ENCODE measurements at regions not wholly inside any gene's neighbourhood (a gene's known extent, or its start where the extent isn't known, plus 50 kb on each side); places are given as distances from the start of the nearest gene placed in this dataset.
"Not testable (repeated sequence)": the region's sequence is repeated elsewhere in the genome, so short reads cannot be mapped to it uniquely, and the experiment has no call there.

GRCh38 chr22:22362936-22363335 lies 118.3 kb downstream of the VPREB1 start:
- H3K27ac ChIP-seq (ENCODE audit: low read length): no peak overlapping the region
- H3K9ac ChIP-seq (ENCODE audit: low read length): no peak overlapping the region
- peaks cover 99% of the 10 kb centered on the region for H3K27me3 ChIP-seq (ENCODE audit: control insufficient read depth, insufficient read depth, low read length)
- H3K4me1 ChIP-seq (ENCODE audit: control insufficient read depth, low read depth, low read length): no peaks in the 10 kb centered on the region
- H3K9me3 ChIP-seq (ENCODE audit: control insufficient read depth, low read depth, low read length): no peaks in the 10 kb centered on the region
- no peak overlapping the region for H3K4me3 ChIP-seq (ENCODE audit: low read length)
- H3K36me3 ChIP-seq (ENCODE audit: control insufficient read depth, low read depth, low read length): no peaks in the 10 kb centered on the region

GRCh38 chr22:22364207-22364606 lies 119.6 kb downstream of the VPREB1 start:
- no peaks in the 10 kb centered on the region for H3K4me1 ChIP-seq (ENCODE audit: control insufficient read depth, low read depth, low read length)
- H3K9me3 ChIP-seq (ENCODE audit: control insufficient read depth, low read depth, low read length): no peaks in the 10 kb centered on the region
- H3K27ac ChIP-seq (ENCODE audit: low read length): no peak overlapping the region
- H3K4me3 ChIP-seq (ENCODE audit: low read length): no peak overlapping the region
- no peak overlapping the region for H3K9ac ChIP-seq (ENCODE audit: low read length)
- H3K27me3 ChIP-seq (ENCODE audit: control insufficient read depth, insufficient read depth, low read length): peaks cover 100% of the 10 kb centered on the region
- H3K36me3 ChIP-seq (ENCODE audit: control insufficient read depth, low read depth, low read length): no peaks in the 10 kb centered on the region

- Histone ChIP-seq H3K36me3 (ENCODE audit: control insufficient read depth, low read depth, low read length) (no peaks in the 10 kb centered on the region), H3K27ac (ENCODE audit: low read length) (no peak overlapping the region), H3K9ac (ENCODE audit: low read length) (no peak overlapping the region), H3K4me1 (ENCODE audit: control insufficient read depth, low read depth, low read length) (no peaks in the 10 kb centered on the region), H3K27me3 (ENCODE audit: control insufficient read depth, insufficient read depth, low read length) (peaks cover 100% of the 10 kb centered on the region), H3K9me3 (ENCODE audit: control insufficient read depth, low read depth, low read length) (no peaks in the 10 kb centered on the region), H3K4me3 (ENCODE audit: low read length) (no peak overlapping the region)
Measured at GRCh38 chr22:22366537-22366936, 122.0 kb downstream of the VPREB1 start.

GRCh38 chr22:22368516-22368915 lies 123.9 kb downstream of the VPREB1 start:
- Histone ChIP-seq H3K4me1 (ENCODE audit: control insufficient read depth, low read depth, low read length) (no peaks in the 10 kb centered on the region), H3K27ac (ENCODE audit: low read length) (no peak overlapping the region), H3K4me3 (ENCODE audit: low read length) (no peak overlapping the region), H3K36me3 (ENCODE audit: control insufficient read depth, low read depth, low read length) (no peaks in the 10 kb centered on the region), H3K27me3 (ENCODE audit: control insufficient read depth, insufficient read depth, low read length) (peaks cover 100% of the 10 kb centered on the region), H3K9ac (ENCODE audit: low read length) (no peak overlapping the region), H3K9me3 (ENCODE audit: control insufficient read depth, low read depth, low read length) (no peaks in the 10 kb centered on the region)

GRCh38 chr22:22369219-22369963 lies 124.8 kb downstream of the VPREB1 start:
- H3K36me3 ChIP-seq (ENCODE audit: control insufficient read depth, low read depth, low read length); H3K4me1 ChIP-seq (ENCODE audit: control insufficient read depth, low read depth, low read length); H3K9ac ChIP-seq (ENCODE audit: low read length); H3K27ac ChIP-seq (ENCODE audit: low read length); H3K4me3 ChIP-seq (ENCODE audit: low read length); H3K9me3 ChIP-seq (ENCODE audit: control insufficient read depth, low read depth, low read length): not testable (repeated sequence)
- peaks cover 100% of the 10 kb centered on the region for H3K27me3 ChIP-seq (ENCODE audit: control insufficient read depth, insufficient read depth, low read length)

GRCh38 chr22:22369964-22370270 lies 125.3 kb downstream of the VPREB1 start:
- Histone ChIP-seq H3K36me3 (ENCODE audit: control insufficient read depth, low read depth, low read length) (no peaks in the 10 kb centered on the region), H3K4me3 (ENCODE audit: low read length) (no peak overlapping the region), H3K27me3 (ENCODE audit: control insufficient read depth, insufficient read depth, low read length) (peaks cover 100% of the 10 kb centered on the region), H3K9me3 (ENCODE audit: control insufficient read depth, low read depth, low read length) (no peaks in the 10 kb centered on the region), H3K9ac (ENCODE audit: low read length) (no peak overlapping the region), H3K27ac (ENCODE audit: low read length) (no peak overlapping the region), H3K4me1 (ENCODE audit: control insufficient read depth, low read depth, low read length) (no peaks in the 10 kb centered on the region)

- Histone ChIP-seq H3K27ac (ENCODE audit: low read length) (no peak overlapping the region), H3K9me3 (ENCODE audit: control insufficient read depth, low read depth, low read length) (no peaks in the 10 kb centered on the region), H3K4me3 (ENCODE audit: low read length) (no peak overlapping the region), H3K36me3 (ENCODE audit: control insufficient read depth, low read depth, low read length) (no peaks in the 10 kb centered on the region), H3K9ac (ENCODE audit: low read length) (no peak overlapping the region), H3K4me1 (ENCODE audit: control insufficient read depth, low read depth, low read length) (no peaks in the 10 kb centered on the region), H3K27me3 (ENCODE audit: control insufficient read depth, insufficient read depth, low read length) (peaks cover 100% of the 10 kb centered on the region)
Measured at GRCh38 chr22:22371031-22371541, 126.5 kb downstream of the VPREB1 start.

- no peaks in the 10 kb centered on the region for H3K4me1 ChIP-seq (ENCODE audit: control insufficient read depth, low read depth, low read length)
Measured at GRCh38 chr22:22372086-22372485, 127.5 kb downstream of the VPREB1 start.

GRCh38 chr22:22374163-22374562 lies 129.6 kb downstream of the VPREB1 start:
- Histone ChIP-seq H3K9ac (ENCODE audit: low read length) (no peak overlapping the region), H3K36me3 (ENCODE audit: control insufficient read depth, low read depth, low read length) (no peaks in the 10 kb centered on the region), H3K9me3 (ENCODE audit: control insufficient read depth, low read depth, low read length) (no peaks in the 10 kb centered on the region), H3K4me3 (ENCODE audit: low read length) (no peak overlapping the region), H3K27ac (ENCODE audit: low read length) (no peak overlapping the region), H3K4me1 (ENCODE audit: control insufficient read depth, low read depth, low read length) (no peaks in the 10 kb centered on the region), H3K27me3 (ENCODE audit: control insufficient read depth, insufficient read depth, low read length) (peaks cover 100% of the 10 kb centered on the region)

More at GRCh38 chr22:22372086-22372485, 127.5 kb downstream of the VPREB1 start:
- Histone ChIP-seq H3K36me3 (ENCODE audit: control insufficient read depth, low read depth, low read length) (no peaks in the 10 kb centered on the region), H3K9ac (ENCODE audit: low read length) (no peak overlapping the region), H3K9me3 (ENCODE audit: control insufficient read depth, low read depth, low read length) (no peaks in the 10 kb centered on the region), H3K27me3 (ENCODE audit: control insufficient read depth, insufficient read depth, low read length) (peaks cover 100% of the 10 kb centered on the region), H3K4me3 (ENCODE audit: low read length) (no peak overlapping the region), H3K27ac (ENCODE audit: low read length) (no peak overlapping the region)

GRCh38 chr22:22374579-22374978 lies 130.0 kb downstream of the VPREB1 start:
- H3K36me3 ChIP-seq (ENCODE audit: control insufficient read depth, low read depth, low read length): no peaks in the 10 kb centered on the region
- H3K9me3 ChIP-seq (ENCODE audit: control insufficient read depth, low read depth, low read length): no peaks in the 10 kb centered on the region
- peaks cover 100% of the 10 kb centered on the region for H3K27me3 ChIP-seq (ENCODE audit: control insufficient read depth, insufficient read depth, low read length)
- H3K9ac ChIP-seq (ENCODE audit: low read length): no peak overlapping the region
- H3K4me1 ChIP-seq (ENCODE audit: control insufficient read depth, low read depth, low read length): no peaks in the 10 kb centered on the region
- no peak overlapping the region for H3K4me3 ChIP-seq (ENCODE audit: low read length)
- H3K27ac ChIP-seq (ENCODE audit: low read length): no peak overlapping the region

GRCh38 chr22:22375576-22376351 lies 131.2 kb downstream of the VPREB1 start:
- Histone ChIP-seq H3K4me1 (ENCODE audit: control insufficient read depth, low read depth, low read length) (no peaks in the 10 kb centered on the region), H3K27ac (ENCODE audit: low read length) (no peak overlapping the region), H3K4me3 (ENCODE audit: low read length) (no peak overlapping the region), H3K27me3 (ENCODE audit: control insufficient read depth, insufficient read depth, low read length) (peaks cover 100% of the 10 kb centered on the region), H3K36me3 (ENCODE audit: control insufficient read depth, low read depth, low read length) (no peaks in the 10 kb centered on the region), H3K9me3 (ENCODE audit: control insufficient read depth, low read depth, low read length) (no peaks in the 10 kb centered on the region), H3K9ac (ENCODE audit: low read length) (no peak overlapping the region)

- no peaks in the 10 kb centered on the region for H3K4me1 ChIP-seq (ENCODE audit: control insufficient read depth, low read depth, low read length)
- no peak overlapping the region for H3K27ac ChIP-seq (ENCODE audit: low read length)
- H3K36me3 ChIP-seq (ENCODE audit: control insufficient read depth, low read depth, low read length): no peaks in the 10 kb centered on the region
- H3K9ac ChIP-seq (ENCODE audit: low read length): no peak overlapping the region
- peaks cover 100% of the 10 kb centered on the region for H3K27me3 ChIP-seq (ENCODE audit: control insufficient read depth, insufficient read depth, low read length)
- no peaks in the 10 kb centered on the region for H3K9me3 ChIP-seq (ENCODE audit: control insufficient read depth, low read depth, low read length)
- no peak overlapping the region for H3K4me3 ChIP-seq (ENCODE audit: low read length)
Measured at GRCh38 chr22:22376352-22376706, 131.7 kb downstream of the VPREB1 start.

Data from iPS-18a (cell line).